Endothelial cell (in vitro differentiated cells): ENCODE measurements at regions not wholly inside any gene's neighbourhood (a gene's known extent, or its start where the extent isn't known, plus 50 kb on each side); places are given as distances from the start of the nearest gene placed in this dataset.

Experiments
- DNase-seq: peaks from one replicate; pipeline ENCODE4 v3.0.0; 2021; ENCODE audit warnings: low spot score
- H3K27ac Mint-ChIP-seq: one replicate; pipeline ENCODE4 v1.8.0; 2021; ENCODE audit warnings: mixed read lengths, inconsistent platforms; ENCODE audit not compliant: unreplicated experiment
- H3K27me3 Mint-ChIP-seq: one replicate; pipeline ENCODE4 v1.8.0; 2021; ENCODE audit warnings: mild to moderate bottlenecking, moderate library complexity, mixed read lengths, inconsistent platforms; ENCODE audit not compliant: unreplicated experiment
- H3K36me3 Mint-ChIP-seq: one replicate; pipeline ENCODE4 v1.8.0; 2021; ENCODE audit warnings: mild to moderate bottlenecking, low read depth, mixed read lengths, inconsistent platforms; ENCODE audit not compliant: unreplicated experiment
- H3K4me1 Mint-ChIP-seq: one replicate; pipeline ENCODE4 v1.8.0; 2021; ENCODE audit warnings: mild to moderate bottlenecking, mixed read lengths, inconsistent platforms; ENCODE audit not compliant: unreplicated experiment
- H3K4me3 Mint-ChIP-seq: one replicate; pipeline ENCODE4 v1.8.0; 2021; ENCODE audit warnings: mild to moderate bottlenecking, mixed read lengths, inconsistent platforms; ENCODE audit not compliant: unreplicated experiment
- H3K9me3 Mint-ChIP-seq: one replicate; pipeline ENCODE4 v1.8.0; 2021; ENCODE audit warnings: mixed read lengths, inconsistent platforms; ENCODE audit not compliant: unreplicated experiment
- TF ChIP-seq, protein P1 (sequence below): fragments of 200-600 bp; sonication (generic); IDR thresholded peaks from one replicate; pipeline ENCODE4 v1.5.0; 2021; ENCODE audit warnings: antibody characterized with exemption; ENCODE audit not compliant: unreplicated experiment

DNA sequence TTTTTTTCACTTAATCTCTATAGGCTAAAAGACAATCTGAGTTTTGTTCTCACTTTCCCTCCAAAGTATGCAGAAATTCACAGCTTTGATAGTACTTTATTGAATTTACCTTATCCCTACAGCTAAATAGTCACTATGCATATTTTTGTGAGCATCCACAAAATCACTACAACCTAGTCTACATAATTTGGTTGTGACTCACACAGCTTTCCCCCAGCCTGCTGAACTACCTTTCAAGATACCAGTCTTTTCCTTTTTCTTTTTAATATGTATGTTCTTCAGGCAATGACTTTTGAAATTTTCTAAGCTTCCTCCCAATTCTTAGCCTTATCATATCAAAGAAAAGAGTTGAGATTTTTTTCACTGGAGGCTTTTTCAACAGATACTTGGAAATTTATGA is 347.3 kb upstream of the CDH6 start:
- Mint-ChIP-seq H3K4me1 (no peaks in the 10 kb centered on the region), H3K27ac (no peak overlapping the region), H3K36me3 (no peaks in the 10 kb centered on the region), H3K27me3 (no peaks in the 10 kb centered on the region), H3K9me3 (no peaks in the 10 kb centered on the region), H3K4me3 (no peak overlapping the region)
- DNase-seq = no peak
- TF ChIP-seq, protein P1, sequence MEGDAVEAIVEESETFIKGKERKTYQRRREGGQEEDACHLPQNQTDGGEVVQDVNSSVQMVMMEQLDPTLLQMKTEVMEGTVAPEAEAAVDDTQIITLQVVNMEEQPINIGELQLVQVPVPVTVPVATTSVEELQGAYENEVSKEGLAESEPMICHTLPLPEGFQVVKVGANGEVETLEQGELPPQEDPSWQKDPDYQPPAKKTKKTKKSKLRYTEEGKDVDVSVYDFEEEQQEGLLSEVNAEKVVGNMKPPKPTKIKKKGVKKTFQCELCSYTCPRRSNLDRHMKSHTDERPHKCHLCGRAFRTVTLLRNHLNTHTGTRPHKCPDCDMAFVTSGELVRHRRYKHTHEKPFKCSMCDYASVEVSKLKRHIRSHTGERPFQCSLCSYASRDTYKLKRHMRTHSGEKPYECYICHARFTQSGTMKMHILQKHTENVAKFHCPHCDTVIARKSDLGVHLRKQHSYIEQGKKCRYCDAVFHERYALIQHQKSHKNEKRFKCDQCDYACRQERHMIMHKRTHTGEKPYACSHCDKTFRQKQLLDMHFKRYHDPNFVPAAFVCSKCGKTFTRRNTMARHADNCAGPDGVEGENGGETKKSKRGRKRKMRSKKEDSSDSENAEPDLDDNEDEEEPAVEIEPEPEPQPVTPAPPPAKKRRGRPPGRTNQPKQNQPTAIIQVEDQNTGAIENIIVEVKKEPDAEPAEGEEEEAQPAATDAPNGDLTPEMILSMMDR = no peak

- no peaks in the 10 kb centered on the region for H3K4me1 Mint-ChIP-seq
- no peak overlapping the region for H3K27ac Mint-ChIP-seq
These were observed 348.3 kb upstream of the CDH6 start for GRCh38 chr5:30845194-30845593.

GRCh38 chr5:30843541-30843940 is 349.9 kb upstream of the CDH6 start:
- no peaks in the 10 kb centered on the region for H3K9me3 Mint-ChIP-seq
- H3K27ac Mint-ChIP-seq = no peak overlapping the region
- no peaks in the 10 kb centered on the region for H3K36me3 Mint-ChIP-seq
- TF ChIP-seq, protein P1 = no peak
- DNase-seq = no peak
- H3K4me1 Mint-ChIP-seq = no peaks in the 10 kb centered on the region
- H3K27me3 Mint-ChIP-seq = no peaks in the 10 kb centered on the region
- no peak overlapping the region for H3K4me3 Mint-ChIP-seq

More at GRCh38 chr5:30845194-30845593, 348.3 kb upstream of the CDH6 start:
- Mint-ChIP-seq H3K9me3 (no peaks in the 10 kb centered on the region), H3K27me3 (no peaks in the 10 kb centered on the region), H3K4me3 (no peak overlapping the region), H3K36me3 (no peaks in the 10 kb centered on the region)
- DNase-seq = no peak
- TF ChIP-seq, protein P1 = no peak

DNA sequence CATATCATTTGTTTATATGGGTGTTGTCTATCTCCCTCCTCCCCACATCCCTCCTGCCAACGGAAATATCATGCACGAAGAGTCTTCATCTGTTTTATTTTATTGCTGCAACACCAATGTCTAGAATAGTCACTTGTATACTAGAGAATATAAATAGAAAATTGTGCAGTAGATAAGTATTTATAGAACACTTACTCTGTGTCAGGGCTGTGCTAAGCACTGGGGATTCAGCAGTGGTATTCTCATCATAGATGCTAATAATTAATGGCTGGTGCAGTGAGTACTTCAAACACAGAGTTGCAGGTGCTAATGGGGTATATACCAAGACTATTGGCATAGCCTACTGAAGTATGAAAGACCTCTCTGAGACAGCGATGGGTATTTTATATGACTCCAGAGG is 353.5 kb upstream of the CDH6 start:
- Mint-ChIP-seq H3K27ac (no peak overlapping the region), H3K4me1 (no peaks in the 10 kb centered on the region), H3K9me3 (no peaks in the 10 kb centered on the region), H3K4me3 (no peak overlapping the region), H3K36me3 (no peaks in the 10 kb centered on the region), H3K27me3 (no peaks in the 10 kb centered on the region)
- TF ChIP-seq, protein P1 = no peak
- DNase-seq = no peak

GRCh38 chr5:30838936-30839496 is 354.5 kb upstream of the CDH6 start:
- no peaks in the 10 kb centered on the region for H3K27me3 Mint-ChIP-seq
- H3K4me1 Mint-ChIP-seq = no peaks in the 10 kb centered on the region
- H3K27ac Mint-ChIP-seq = no peak overlapping the region
- no peak overlapping the region for H3K4me3 Mint-ChIP-seq
- H3K9me3 Mint-ChIP-seq = no peaks in the 10 kb centered on the region
- TF ChIP-seq, protein P1 = no peak
- no peak for DNase-seq
- no peaks in the 10 kb centered on the region for H3K36me3 Mint-ChIP-seq
